HG02852 (cell line): ENCODE measurements at regions not wholly inside any gene's neighbourhood (a gene's known extent, or its start where the extent isn't known, plus 50 kb on each side); places are given as distances from the start of the nearest gene placed in this dataset.

Source experiments
- ATAC-seq: cut with Tn5 transposase; IDR thresholded peaks from one replicate; pipeline ENCODE4 v1.9.1; 2021; ENCODE audit warnings: mild to moderate bottlenecking, moderate library complexity; ENCODE audit not compliant: unreplicated experiment

DNA sequence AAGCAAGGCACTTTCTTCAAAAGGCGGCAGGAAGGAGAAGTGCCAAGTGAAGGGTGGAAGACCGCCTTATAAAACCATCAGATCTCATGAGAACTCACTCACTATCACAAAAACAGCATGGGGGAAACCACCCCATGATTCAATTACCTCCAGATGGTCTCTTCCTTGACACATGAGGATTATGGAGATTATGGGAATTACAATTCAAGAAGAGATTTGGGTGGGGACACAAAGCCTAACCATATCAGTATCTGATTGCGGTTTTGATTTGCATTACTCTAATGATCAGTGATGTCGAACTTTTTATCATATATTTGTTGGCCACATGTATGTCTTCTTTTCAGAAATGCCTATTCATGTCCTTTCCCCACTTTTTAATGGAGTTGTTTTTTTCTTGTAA, 549.3 kb upstream of the IL12A start:
- no peak for ATAC-seq

DNA sequence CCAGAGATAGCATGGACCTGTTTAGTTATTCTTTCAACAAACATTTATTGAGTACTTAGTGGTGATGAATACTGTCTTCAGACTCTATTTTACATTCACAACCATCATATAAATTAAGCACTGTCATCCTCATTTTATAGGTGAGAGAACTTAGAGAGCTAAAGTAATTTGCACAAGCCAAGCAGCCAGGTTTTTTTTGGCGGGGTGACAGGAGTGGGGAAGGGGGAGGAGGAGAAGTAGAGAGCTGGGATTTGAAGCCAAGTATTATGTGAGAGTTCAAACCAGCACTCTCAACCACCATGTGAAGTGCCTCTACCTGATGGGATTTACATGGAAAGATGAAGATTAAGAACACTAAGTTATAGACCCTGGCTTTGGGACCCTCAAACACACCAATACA, 547.4 kb upstream of the IL12A start:
- ATAC-seq: no peak

- no peak for ATAC-seq
These were observed 545.4 kb upstream of the IL12A start for GRCh38 chr3:159443266-159443665.

GRCh38 chr3:159447841-159448240, 540.8 kb upstream of the IL12A start:
- ATAC-seq: no peak

GRCh38 chr3:159448902-159449301, 539.7 kb upstream of the IL12A start:
- ATAC-seq: no peak

- ATAC-seq: no peak
These were observed 537.6 kb upstream of the IL12A start for GRCh38 chr3:159451067-159451466.

GRCh38 chr3:159451482-159451881, 537.2 kb upstream of the IL12A start:
- ATAC-seq: no peak

DNA sequence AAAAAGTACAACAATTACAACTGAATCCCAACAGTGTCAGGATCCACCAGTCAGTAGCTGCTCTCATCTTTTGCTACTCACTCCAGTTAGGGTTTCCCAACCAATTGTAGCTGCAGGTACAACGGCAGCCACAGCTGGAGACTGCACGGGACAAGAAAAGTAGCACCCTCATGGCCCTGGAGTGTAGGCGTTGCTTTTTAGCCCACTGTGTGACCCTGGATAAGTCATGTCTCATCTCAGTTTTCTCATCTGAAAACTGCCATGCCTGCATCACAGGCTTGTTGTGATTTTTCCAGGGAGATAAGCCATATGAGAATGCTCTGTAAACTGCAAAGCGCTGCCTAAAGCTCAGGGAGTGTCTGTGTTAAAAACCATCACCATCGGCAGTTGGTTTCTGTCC, 535.6 kb upstream of the IL12A start:
- no peak for ATAC-seq

DNA sequence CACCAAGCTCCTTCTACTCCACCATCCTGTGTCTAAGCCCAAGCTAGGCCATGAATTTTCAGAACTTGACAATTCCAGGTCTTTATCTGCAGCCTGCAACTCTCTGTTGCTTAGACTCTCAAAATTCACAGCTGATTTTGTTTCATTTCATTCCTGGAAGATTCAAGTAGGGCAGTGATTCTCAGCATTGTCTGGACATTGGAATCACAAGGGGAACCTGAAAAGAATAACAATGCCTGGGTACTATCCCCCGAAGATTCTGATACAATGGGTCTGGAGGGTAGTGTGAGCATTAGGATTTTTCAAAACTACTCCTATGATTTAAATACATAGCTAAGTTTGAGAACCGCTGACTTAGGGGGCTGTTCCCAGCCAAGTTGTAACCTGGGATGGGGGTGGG, 534.7 kb upstream of the IL12A start:
- no peak for ATAC-seq

GRCh38 chr3:159455741-159456181, 532.9 kb upstream of the IL12A start:
- no peak for ATAC-seq

GRCh38 chr3:159458010-159458409, 530.6 kb upstream of the IL12A start:
- no peak for ATAC-seq

GRCh38 chr3:159458982-159459381, 529.7 kb upstream of the IL12A start:
- ATAC-seq: no peak

DNA sequence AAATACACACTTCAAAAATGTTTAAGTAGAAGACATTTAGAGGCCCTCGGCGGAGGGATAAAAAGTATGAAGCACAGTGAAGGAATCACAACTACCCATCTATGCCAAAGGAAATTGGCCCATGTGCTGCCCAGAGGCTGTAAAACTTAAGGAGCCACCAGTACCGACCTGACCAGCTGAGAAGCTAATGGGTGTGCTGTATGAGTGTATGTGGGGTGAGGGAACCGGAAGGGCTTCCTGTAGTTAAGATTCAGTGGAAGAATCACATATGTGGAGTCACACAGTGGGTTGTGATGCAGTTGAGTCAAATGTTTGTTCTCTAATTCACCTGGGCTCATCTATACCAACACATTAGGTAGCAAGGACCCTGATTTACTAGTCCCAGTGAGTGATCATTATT, 516.0 kb upstream of the IL12A start:
- no peak for ATAC-seq

- ATAC-seq: no peak
These were observed 515.4 kb upstream of the IL12A start for GRCh38 chr3:159473206-159473605.

DNA sequence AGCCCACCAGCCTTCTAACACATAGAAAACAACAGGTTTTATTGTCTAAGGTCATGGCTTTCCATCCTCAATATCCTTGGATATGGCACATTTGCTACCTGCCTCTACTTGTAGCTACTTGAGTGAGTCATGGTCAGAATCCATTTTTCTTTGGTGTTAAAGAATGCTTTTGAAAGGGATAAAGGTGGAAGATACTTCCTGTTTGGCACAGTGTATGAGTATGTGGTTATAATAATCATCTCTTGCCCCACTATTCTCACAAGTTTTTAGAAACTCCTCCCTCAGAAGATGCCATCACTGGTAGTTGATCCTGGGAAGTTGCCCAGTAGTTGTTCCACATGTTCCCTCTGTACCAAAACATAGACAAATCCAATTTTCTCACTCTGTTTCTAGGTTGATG, 508.6 kb upstream of the IL12A start:
- no peak for ATAC-seq

DNA sequence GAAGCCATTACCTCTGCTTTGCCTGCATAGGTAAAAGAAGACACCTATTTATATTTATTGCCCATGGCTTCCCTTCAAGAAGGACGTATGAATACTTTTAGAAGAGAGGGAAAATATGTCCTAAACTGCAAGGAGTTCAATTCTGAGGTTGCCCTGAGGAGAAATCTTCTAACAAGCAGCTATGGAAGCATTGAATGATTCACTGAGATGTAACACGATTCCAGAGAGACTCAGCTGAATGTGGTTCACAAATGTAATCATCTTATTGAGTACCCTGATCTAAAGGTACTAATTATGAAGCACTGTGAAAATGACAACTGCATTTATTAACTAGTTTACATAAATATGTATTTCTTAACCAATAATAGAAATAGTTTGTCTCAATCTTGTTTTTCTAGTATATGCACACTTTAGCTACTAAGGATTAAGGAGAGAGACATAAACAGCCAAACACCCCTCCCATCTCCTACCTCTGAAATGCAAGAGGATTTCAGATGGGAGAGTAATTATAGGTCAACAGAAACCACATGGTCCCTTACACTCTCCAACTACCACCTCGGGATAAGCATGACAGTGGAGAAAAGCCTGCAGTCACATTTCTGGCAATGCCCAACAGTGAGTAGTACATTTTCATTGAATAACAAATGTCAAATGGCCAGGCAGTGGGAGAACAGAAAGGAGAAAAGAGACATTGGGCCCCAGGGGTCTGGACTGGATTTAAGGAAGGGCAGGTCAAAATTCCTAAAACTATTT, 506.2 kb upstream of the IL12A start:
- no peak for ATAC-seq

GRCh38 chr3:159482994-159483367, 505.7 kb upstream of the IL12A start:
- no peak for ATAC-seq

- no peak for ATAC-seq
These were observed 502.1 kb upstream of the IL12A start for GRCh38 chr3:159486580-159486979.

DNA sequence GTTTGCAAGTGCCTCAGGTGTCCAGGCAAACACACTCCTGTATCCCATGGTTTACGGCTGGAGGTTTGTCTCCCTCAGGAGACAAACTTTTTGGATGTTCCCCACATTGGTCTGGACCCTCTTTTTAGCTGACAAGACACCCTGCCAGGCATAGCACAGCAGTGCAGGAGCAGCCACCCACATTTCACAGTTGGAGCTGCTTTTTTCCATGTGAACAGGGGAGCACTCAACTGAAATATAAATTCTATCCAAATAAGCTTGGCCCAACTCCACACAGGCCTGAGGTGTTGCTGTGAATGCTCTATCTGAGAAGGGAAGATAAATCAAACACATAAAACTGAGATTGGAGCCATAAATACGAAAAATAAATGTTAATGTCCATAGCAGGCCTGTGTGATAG, 501.3 kb upstream of the IL12A start:
- ATAC-seq: no peak

GRCh38 chr3:159488602-159489001, 500.0 kb upstream of the IL12A start:
- ATAC-seq: no peak

- ATAC-seq: no peak
These were observed 491.3 kb upstream of the IL12A start for GRCh38 chr3:159497361-159497760.

- ATAC-seq: no peak
These were observed 489.4 kb upstream of the IL12A start for GRCh38 chr3:159499031-159499793.
